Prostate gland (tissue), 2 donors: ENCODE measurements at regions not wholly inside any gene's neighbourhood (a gene's known extent, or its start where the extent isn't known, plus 50 kb on each side); places are given as distances from the start of the nearest gene placed in this dataset.

ENCODE experiments used
- CTCF ChIP-seq, 4 experiments: fragments of 200-600 bp in 2 of 4; fragments of 450-650 bp in 2 of 4; sonication (generic) in 2 of 4; IDR thresholded peaks; 1 replicate in 3 of 4; 2 replicates in 1 of 4; pipeline ENCODE4 v1.5.1; 2016 to 2019; ENCODE audit warnings: antibody characterized with exemption in 4 of 4, mild to moderate bottlenecking in 2 of 4, moderate library complexity in 2 of 4
- POLR2A ChIP-seq: fragments of 450-650 bp; IDR thresholded peaks from one replicate; pipeline ENCODE4 v1.6.1; 2016; ENCODE audit warnings: antibody characterized with exemption, mild to moderate bottlenecking
- POLR2AphosphoS5 ChIP-seq: sonication (generic); formaldehyde crosslinking; IDR thresholded peaks from one replicate; pipeline ENCODE4 v1.6.1; 2017; ENCODE audit warnings: antibody characterized with exemption

- TF ChIP-seq CTCF (IDR thresholded peaks at IDR 0.05) (no peak), POLR2AphosphoS5 (no peak), POLR2A (no peak)
Measured at GRCh38 chr10:113487154-113487553, 65.7 kb upstream of the HABP2 start.
